Renal cortex interstitium (tissue), 11 donors: ENCODE measurements at regions not wholly inside any gene's neighbourhood (a gene's known extent, or its start where the extent isn't known, plus 50 kb on each side); places are given as distances from the start of the nearest gene placed in this dataset.

Experiments used
- DNase-seq, 11 donors: peaks; one replicate each; pipeline ENCODE4 v3.0.0-alpha.2; 2013; ENCODE audit warnings: low read depth in 9 of 11, low spot score in 4 of 11; ENCODE audit errors: extremely low read depth in 1 of 11

DNA sequence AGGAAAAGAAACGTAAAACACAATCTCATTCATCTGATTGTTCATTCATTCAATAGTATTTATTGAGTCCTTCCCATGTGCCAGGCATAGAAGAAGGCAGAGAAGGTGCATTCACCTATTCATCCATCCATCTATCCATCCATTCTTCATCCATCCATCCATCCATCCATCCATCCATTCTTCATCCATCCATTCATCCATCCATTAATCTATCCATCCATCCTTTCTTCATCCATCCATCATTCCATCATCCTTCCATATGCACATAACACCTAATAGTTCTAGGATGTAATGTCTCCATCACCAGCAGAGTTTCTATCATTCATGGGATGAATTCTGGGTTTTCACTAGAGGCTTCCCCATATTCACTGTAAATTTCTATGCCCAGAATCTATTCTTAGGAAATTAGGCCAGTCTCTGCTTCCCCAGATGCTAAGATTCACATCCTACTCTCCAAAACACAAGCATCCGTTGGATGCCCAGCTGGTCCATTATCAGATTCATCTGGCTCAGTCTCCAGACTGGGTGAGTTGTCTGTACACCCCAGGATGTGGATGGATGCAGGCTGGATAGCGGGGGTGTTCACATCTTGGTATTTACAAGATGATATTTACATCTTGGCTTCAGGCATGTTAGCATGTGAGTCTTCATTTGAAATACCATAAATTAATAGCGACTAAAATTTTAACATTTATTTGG, 517.7 kb upstream of the SULF2 start:
- no peak for DNase-seq

- DNase-seq = no peak
Measured at GRCh38 chr20:48302149-48302548, 516.9 kb upstream of the SULF2 start.

DNA sequence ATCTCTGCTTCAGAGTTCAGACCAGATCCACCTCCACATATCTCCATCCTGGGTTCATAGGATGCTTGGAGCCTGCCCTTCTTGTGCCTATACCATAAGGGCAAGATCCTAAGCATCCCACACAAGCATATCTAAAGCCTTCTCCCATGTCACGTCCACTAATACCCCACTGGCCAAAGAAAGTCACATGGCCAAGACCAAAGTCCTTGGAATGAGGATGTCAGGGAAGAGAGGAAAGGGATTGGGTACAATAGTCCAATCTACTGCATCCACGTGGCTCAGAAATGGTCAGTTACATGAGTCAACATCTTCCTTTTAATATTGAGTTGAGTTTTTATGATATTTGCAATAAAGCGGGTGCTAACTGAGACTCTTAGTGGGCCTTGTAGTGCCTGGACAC, 515.9 kb upstream of the SULF2 start:
- DNase-seq = no peak

DNA sequence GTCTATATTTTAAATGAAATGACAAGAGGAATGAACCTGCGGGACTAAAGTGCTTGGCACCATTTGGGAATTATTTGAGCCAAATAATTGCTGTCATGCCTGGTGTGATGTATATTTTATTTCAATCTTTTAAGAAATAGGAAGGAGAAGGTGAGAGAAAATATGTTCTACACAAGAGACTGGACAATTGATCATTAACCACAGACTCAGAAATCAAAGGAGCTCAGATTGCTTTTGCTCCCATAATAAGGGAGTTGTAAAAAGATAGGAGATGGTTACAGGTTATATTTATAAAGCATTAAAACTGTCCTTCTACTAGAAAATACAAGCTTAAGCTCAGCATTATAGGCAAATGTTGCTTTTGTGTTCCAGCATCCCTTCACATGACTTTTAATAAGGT, 515.2 kb upstream of the SULF2 start:
- DNase-seq = no peak

DNA sequence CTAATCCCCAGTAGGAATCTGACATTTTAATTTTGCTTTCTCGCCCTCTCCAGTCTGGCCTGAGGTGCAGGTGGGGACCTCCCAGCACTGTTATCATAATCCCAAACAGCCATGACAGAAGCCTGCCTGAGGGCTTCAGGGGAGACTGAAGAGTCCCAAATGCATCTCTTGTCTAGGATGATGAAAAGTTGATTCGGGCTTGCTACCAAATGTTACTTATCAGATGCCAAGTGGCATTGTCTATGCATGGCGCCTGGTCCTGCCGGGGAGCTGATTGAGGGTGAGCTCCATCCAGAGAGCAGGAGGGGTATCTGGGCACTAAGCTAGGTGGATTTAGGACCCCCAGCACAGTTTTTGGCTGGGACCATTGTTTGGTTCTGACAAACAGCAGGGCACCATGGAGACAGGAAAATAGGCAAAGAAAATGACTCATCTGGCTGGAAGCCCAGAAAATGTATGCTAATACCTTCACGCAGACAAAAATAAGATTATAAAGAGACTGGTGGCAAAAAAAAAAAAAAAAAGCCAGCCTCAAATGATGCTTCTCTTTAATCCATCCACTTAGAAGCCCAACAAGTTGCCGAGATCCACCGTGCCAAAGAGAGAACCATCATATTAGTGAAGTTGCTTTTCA, 513.7 kb upstream of the SULF2 start:
- DNase-seq = peak in 2 of 11 donors; percentile 42 to 51

- no peak for DNase-seq
Measured at GRCh38 chr20:48298433-48298832, 513.2 kb upstream of the SULF2 start.

DNA sequence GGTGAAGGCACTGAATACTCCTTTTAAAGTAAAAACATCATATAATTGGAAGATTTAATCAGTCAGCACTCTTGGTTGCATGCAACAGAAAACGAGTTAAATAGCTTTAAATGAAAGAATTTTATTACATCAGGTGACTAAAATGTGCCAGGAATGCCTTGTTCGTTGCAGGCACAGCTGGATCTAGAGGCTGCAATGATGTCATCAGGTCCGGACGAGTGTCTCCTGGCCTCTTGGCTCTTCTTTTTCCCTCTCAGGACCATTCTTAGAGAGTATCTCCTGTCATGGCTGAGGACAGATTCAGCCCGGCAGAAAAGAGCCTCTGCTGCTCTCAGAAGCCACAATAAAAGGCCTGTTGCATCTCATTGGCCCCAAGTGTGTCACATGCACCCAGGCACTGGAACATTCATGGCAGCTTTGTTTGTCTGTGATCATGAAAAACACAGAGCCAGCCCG, 510.7 kb upstream of the SULF2 start:
- DNase-seq = no peak

- DNase-seq = peak in 6 of 11 donors; percentile 60 to 85 (median 74)
Measured at GRCh38 chr20:48295445-48295903, 510.2 kb upstream of the SULF2 start.

DNA sequence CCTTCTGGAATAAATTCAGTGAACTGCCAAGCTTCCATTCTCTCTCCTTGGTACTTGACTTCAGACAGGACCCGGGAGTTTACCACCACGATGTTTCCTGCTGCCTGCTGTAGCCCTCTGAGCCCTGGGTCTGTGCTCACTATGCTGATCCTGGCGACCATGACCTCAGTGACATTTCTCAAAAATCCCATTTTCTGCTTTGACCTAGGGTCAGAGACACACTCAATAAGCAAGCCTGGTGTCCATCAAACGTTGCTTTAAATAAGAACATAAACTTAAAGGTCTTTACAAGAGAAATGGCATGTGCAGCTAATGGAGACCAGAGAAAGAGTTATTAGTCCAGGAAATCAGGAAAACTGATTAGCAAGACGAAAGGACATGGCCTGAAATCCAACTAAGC, 509.7 kb upstream of the SULF2 start:
- DNase-seq = no peak

- no peak for DNase-seq
Measured at GRCh38 chr20:48294196-48294595, 508.9 kb upstream of the SULF2 start.

- no peak for DNase-seq
Measured at GRCh38 chr20:48293671-48294070, 508.4 kb upstream of the SULF2 start.

GRCh38 chr20:48292806-48293205, 507.5 kb upstream of the SULF2 start:
- DNase-seq = no peak

GRCh38 chr20:48291896-48292295, 506.6 kb upstream of the SULF2 start:
- DNase-seq = no peak

GRCh38 chr20:48288930-48289507, 503.7 kb upstream of the SULF2 start:
- DNase-seq = no peak

DNA sequence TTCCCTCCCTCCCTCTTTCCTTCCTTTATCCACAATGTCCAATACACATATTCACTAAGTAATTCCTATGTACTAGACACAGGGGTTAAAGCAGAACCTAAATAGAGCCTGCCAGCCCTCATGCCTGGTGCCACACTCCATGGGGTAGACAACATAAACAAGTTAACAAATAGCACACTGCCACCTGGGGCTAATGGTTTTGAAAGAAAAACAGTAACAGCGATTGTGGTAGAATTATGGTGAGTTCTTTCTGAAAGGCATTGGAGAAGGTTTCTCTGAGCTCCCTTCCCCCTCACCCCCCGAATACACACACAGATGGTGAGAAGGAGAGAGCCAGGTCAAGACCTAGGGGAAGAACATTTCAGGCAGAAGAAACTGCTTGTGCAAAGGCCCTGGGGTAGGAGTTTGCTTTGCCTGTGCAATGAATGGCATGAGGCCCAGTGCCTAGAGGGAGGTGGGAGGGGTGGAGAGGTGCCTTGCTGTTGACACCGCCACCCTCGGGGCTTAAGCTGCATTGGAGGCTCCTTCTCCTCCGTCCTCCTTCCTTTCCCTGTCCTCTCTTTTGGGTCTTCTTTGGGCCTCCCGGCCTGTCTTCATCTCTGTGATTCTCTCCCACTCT, 502.4 kb upstream of the SULF2 start:
- DNase-seq = no peak

GRCh38 chr20:48287021-48287494, 501.8 kb upstream of the SULF2 start:
- no peak for DNase-seq

- no peak for DNase-seq
Measured at GRCh38 chr20:48286601-48287000, 501.3 kb upstream of the SULF2 start.

- DNase-seq = no peak
Measured at GRCh38 chr20:48285656-48286055, 500.4 kb upstream of the SULF2 start.

DNA sequence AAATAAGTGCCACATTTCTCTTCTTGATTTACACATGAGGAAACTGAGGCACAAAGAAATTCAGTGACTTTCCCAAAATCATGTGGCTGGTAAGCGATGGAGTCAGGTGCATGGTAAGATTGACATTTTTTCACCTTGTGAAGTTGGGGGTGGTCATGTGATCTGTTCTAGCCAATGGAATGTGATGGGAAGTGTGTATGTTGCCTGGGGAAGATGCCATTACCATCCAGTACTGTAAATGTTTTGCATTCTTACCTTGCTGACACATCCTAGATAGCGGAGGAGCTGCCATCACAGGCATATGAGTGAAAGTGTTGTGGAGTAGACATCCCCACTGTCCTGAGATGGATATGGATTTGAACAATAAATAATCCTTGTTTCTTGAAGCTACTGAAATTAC, 499.6 kb upstream of the SULF2 start:
- DNase-seq = no peak

- no peak for DNase-seq
Measured at GRCh38 chr20:48284315-48284714, 499.0 kb upstream of the SULF2 start.
